GM19035 (cell line): ENCODE measurements at regions not wholly inside any gene's neighbourhood (a gene's known extent, or its start where the extent isn't known, plus 50 kb on each side); places are given as distances from the start of the nearest gene placed in this dataset.
"Not testable (repeated sequence)": the region's sequence is repeated elsewhere in the genome, so short reads cannot be mapped to it uniquely, and the experiment has no call there.

Source experiments
- ATAC-seq: cut with Tn5 transposase; IDR thresholded peaks from one replicate; pipeline ENCODE4 v1.9.1; 2021; ENCODE audit not compliant: unreplicated experiment

GRCh38 chr4:173782660-173783059 is 252.6 kb upstream of the HAND2 start:
- ATAC-seq, result no peak

GRCh38 chr4:173777921-173778320 is 247.9 kb upstream of the HAND2 start:
- ATAC-seq, result no peak

GRCh38 chr4:173777421-173777820 is 247.4 kb upstream of the HAND2 start:
- ATAC-seq, result no peak

- ATAC-seq, result no peak
Observed at GRCh38 chr4:173769568-173769967, 239.5 kb upstream of the HAND2 start.

DNA sequence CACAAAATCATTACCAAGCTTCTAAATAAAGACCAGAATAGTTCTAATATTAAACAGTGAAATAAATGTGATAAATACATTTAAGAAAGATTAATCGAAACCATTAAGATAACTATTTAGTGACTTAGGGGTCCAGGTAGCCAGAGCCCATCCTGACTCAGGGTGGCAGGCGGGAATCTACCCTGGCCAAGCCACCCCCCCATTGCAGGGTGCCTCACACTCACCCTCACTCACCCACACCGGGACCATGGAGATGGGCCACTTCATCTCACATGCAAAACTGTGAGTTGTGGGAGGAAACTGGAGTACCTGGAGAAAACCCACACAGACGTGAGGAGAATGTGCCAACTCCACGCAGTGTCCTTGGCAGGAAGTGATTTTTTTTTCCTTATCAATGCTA is 237.6 kb upstream of the HAND2 start:
- no peak for ATAC-seq

DNA sequence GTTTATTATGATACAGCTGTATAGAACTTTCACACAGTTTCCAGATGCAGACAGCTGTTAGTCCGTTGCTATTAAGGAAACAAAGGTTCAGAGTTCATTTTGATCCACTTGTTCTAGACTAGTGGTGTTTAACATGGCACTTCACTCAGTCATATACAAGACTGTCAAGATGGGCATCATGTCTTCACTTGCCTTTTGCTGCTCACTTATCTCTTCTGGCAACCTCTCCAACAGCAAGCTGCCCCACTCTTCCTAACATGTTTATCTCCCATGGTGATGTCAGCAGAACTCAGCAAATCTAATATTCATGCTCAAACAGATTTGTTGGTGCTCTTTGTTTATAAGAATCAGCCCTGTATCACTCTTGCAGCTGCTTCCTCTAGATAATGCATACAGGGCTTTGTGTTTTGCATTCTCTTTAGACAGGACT is 236.2 kb upstream of the HAND2 start:
- ATAC-seq, result no peak

DNA sequence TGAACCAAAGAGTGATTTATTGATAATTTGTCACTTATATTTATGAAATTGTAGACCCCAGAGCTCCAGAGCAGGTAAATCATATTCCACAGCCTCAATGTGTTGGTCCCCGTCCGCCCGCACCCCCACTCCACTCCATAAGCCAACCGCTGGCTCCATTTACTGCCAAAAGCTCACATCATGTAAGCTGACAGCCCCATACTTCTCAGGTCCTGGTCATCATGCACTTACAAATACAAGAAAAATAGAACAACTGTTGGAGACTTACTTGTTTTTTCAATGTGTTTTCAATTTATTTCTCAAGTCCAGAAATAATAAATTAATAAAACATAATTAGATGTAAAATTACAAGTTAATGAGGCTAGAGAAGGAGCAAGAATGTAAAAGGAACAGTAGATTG is 235.7 kb upstream of the HAND2 start:
- no peak for ATAC-seq

DNA sequence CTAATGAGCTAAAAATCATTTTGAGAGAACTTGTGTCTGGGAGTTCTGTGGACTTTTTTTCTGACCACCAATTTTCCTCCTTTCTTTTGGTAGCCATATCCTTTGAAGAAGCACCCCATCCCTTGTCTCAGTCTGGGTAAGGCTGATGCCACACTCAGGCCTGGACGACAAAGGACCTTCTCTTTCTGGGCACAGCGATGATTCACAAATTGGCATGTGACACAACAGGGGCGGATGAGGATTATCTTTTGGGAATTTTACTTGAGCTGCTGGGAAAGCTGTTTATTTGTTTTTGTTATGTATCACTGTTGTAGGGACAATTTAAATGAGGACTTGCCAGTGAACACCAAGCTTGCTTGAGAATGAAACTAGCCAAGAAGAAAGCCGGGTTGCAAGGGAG is 233.4 kb upstream of the HAND2 start:
- ATAC-seq, result no peak

- no peak for ATAC-seq
Observed at GRCh38 chr4:173761938-173762337, 231.9 kb upstream of the HAND2 start.

DNA sequence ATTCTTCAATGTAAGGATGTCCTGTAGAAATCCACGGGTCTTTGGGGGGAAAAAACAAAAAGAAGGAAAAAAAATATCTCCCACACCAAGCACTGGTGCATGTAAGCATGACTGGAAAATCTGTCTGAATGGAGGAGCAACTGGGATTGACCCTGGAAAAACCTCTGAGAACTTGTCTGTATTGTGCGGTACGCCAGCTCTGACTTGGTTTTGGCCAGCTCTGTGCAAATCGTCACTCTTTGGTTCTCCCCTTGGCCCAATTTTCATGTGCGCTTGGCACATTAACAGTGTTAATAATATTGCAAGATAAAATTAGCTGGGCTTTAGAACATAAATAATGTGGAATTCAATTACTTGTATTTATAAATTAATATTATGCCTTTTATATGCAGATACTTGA is 231.2 kb upstream of the HAND2 start:
- no peak for ATAC-seq

DNA sequence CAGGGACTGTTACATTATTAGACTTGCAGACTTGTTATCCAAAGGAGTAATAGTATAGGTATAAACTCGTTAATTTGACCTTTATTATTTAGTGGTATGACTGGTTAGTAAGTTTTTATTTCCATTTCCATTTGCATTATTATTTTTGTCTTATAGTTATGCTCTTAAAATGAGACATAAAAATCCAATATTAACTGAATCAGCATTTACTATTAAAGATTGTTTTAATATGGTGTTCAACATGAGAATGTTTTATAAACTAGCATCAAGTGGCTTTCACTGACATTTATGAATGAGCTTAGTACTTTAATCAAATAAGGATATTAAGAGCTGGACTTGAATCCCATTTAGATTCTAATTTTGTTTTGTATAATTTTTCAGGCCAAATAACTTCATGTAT is 228.1 kb upstream of the HAND2 start:
- ATAC-seq, result no peak

DNA sequence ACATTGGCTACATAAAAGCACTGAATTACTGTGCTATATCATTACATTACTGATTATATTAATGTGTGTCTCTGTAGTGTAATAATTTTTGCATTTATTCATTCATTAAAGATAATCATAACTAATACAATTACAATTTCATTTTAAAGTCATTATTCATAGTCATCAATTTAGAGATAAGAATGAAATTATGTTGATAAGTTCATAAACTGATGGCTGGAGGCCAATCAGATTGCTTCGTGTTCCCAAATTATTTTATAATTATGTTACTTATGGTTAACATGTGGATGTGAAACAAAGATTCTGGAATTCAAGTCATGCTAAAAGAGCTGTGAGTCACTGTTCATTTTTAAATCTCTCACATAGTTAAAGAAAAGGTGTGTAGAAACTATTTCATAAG is 223.4 kb upstream of the HAND2 start:
- ATAC-seq, result no peak

DNA sequence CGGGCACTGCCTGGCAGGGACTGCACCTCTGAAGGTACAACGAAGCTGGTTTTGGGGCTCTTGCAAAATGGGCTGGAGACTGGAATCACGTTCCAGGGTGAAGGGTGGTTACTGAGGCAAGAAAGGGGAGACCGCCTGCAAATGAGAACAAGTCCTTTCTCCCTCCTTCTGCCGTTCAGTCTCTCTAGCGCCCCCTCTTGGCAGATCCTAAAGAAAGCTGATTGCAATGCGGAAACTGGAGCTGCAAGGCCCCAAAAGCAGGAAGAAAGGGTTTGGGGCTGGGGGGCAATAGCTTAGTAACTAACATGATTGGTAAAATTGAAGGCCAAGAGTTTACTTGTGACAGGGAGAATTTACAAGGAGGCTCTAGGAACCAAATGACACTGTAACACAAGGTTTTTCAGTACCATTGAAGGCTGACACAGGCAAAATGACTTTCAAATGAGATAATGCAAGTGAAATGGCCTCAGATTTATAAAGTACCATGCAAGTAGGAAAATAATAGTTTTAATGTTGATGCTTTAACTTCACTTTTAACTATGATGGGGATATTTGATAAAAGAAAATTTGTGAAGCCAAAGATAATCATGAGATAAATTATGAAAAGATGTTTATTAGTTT is 222.7 kb upstream of the HAND2 start:
- ATAC-seq, result no peak

GRCh38 chr4:173748353-173748752 is 218.3 kb upstream of the HAND2 start:
- ATAC-seq, result no peak

DNA sequence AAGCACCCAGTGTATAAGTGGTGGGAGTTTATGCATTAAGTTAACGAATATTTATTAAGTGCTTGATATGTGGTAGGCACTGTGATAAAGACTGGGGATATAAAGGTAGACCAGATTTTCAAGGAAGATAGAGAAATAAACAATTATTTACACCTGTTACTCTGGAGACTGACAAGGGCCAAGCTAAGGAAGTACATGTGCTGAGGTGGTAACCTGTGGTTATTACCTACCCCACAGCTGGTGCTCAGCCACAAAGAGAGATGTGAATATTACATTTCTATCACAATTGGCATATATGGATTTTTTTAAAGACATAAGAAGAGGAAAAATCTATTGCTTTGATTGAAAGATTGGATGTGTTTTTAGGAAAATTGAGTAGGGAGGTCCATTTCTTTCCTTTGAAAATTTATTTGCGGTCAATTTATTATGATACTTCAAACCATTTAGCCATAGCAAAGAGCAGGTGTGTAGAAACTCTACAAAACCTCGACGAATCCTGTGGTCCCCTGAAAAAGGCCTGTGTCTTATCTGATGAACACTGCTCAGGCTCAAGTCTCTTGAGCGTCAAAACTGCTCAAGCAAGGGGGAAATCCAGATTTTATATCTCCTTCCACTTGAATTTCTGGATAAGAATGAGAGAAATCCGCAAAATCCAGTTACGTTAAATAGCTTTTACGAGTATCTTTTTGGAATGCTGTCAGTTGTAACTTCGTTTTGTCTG is 217.7 kb upstream of the HAND2 start:
- ATAC-seq, result no peak

- no peak for ATAC-seq
Observed at GRCh38 chr4:173746424-173746823, 216.4 kb upstream of the HAND2 start.

- ATAC-seq, result no peak
Observed at GRCh38 chr4:173745765-173746164, 215.7 kb upstream of the HAND2 start.

DNA sequence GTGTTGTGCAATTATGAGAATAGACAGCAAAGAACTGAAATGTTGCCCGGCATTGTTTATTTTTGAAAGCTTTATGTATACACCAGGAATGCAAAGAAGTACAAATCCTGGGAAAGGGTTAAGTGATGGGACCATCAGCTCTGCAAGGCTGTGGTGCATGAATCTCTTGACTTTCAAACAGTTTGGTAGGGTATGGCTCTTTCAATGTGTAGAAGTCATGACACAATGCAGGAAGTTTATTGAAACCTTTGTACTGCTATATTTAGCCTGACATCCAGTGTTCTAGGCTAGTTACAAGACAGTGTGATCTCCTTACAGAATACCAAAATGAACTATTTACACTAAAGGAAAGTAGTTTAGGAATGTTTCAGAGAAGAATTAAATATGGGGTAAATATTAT is 206.8 kb upstream of the HAND2 start:
- ATAC-seq, result no peak

DNA sequence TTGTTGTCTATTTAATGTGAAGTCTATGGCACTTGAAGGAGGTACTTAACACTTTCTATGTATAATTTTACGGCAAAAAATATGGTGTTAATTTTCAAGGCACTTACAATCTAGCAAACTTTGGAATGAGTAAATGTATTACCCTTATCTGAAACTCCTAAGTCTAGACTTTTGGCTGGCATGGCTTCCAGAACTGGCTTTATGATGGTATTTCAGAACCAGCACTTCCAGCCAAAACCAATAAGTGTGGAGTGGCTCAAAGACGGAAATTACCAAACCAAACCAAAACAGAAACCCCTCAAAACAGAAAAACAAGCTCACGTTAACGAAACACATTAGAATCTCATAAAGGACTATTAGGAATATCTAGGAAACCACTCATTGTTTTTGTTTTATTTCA is 205.6 kb upstream of the HAND2 start:
- ATAC-seq, result no peak

DNA sequence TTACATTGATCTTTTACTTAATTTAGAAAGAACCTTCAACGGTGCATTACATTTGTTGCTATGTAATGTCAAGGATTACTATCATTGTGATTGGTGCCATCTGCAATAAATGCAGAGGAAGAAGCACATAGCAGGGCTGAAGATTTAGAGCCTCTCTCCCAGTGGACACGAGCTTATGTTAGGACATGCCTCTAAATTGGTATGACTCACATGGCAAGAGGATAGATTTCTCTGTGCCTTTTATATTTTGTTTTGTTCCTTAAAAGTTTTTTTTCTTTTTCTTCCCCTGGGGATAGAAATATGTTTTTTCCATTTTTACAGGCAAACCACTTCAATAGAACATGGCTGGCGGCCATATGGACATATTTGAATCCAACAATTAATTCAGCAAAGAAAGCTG is 205.0 kb upstream of the HAND2 start:
- ATAC-seq, result no peak

DNA sequence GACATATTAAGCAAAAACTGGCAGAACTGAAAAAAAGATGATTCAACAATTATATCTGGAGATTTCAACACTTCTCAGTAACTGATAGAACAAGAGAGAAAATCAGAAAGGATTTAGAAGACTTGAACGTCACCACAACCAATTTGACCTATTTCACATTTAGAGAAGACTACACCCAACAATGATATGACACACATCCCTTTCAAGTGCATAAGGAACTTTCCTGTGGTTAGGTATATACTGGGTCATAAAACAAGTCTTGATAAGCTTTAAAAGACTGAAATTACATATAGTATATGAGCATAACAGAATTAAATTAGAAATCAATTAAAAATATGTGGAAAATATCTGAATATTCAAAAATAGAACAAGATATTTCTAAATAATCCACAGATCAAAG is 201.2 kb upstream of the HAND2 start:
- no peak for ATAC-seq

- ATAC-seq, result no peak
Observed at GRCh38 chr4:173722075-173722474, 192.0 kb upstream of the HAND2 start.

DNA sequence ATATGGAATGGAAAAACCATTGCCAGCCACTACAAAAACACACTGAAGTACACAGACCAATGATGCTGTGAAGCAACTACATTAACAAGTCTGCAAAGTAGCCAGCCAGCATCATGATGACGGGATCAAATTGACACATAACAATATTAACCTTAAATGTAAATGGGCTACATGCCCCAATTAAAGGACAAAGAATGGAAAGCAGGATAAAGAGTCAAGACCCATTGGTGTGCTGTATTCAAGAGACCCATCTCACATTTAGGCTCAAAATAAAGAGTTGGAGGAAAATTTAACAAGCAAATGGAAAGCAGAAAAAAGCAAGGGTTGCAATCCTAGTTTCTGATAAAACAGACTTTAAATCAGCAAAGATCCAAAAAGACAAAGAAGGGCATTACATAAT is 188.5 kb upstream of the HAND2 start:
- not testable (repeated sequence) for ATAC-seq
